AG08395 (cell line): ENCODE measurements at regions not wholly inside any gene's neighbourhood (a gene's known extent, or its start where the extent isn't known, plus 50 kb on each side); places are given as distances from the start of the nearest gene placed in this dataset.

ENCODE experiments used
- DNase-seq: peaks from one replicate; pipeline ENCODE4 v3.0.0; 2012; ENCODE audit warnings: mixed read lengths, low spot score

GRCh38 chr12:107320929-107321631 is 227.7 kb upstream of the CRY1 start:
- DNase-seq, result no peak

GRCh38 chr12:107322063-107322462 is 228.7 kb upstream of the CRY1 start:
- no peak for DNase-seq

GRCh38 chr12:107325075-107325608 is 231.8 kb upstream of the CRY1 start:
- DNase-seq, result no peak

- DNase-seq, result no peak
Measured at GRCh38 chr12:107326237-107326636, 232.9 kb upstream of the CRY1 start.

GRCh38 chr12:107327651-107328182 is 234.4 kb upstream of the CRY1 start:
- no peak for DNase-seq

- no peak for DNase-seq
Measured at GRCh38 chr12:107328442-107329133, 235.2 kb upstream of the CRY1 start.

- DNase-seq, result no peak
Measured at GRCh38 chr12:107329569-107330324, 236.4 kb upstream of the CRY1 start.

- no peak for DNase-seq
Measured at GRCh38 chr12:107330831-107331431, 237.6 kb upstream of the CRY1 start.

- DNase-seq, result no peak
Measured at GRCh38 chr12:107331471-107331870, 238.1 kb upstream of the CRY1 start.

- DNase-seq, result no peak
Measured at GRCh38 chr12:107331912-107332311, 238.6 kb upstream of the CRY1 start.

GRCh38 chr12:107332743-107333142 is 239.4 kb upstream of the CRY1 start:
- DNase-seq, result no peak

GRCh38 chr12:107335802-107336570 is 242.6 kb upstream of the CRY1 start:
- no peak for DNase-seq

- no peak for DNase-seq
Measured at GRCh38 chr12:107336695-107337094, 243.3 kb upstream of the CRY1 start.

- DNase-seq, result peak; percentile 25
Measured at GRCh38 chr12:107337346-107338095, 244.2 kb upstream of the CRY1 start.

GRCh38 chr12:107339487-107339886 is 246.1 kb upstream of the CRY1 start:
- no peak for DNase-seq

- no peak for DNase-seq
Measured at GRCh38 chr12:107339932-107340331, 246.6 kb upstream of the CRY1 start.

- DNase-seq, result no peak
Measured at GRCh38 chr12:107340898-107341297, 247.5 kb upstream of the CRY1 start.

- peak; percentile 38 for DNase-seq
Measured at GRCh38 chr12:107344035-107344808, 250.9 kb upstream of the CRY1 start.

GRCh38 chr12:107347261-107347660 is 253.9 kb upstream of the CRY1 start:
- no peak for DNase-seq
